DOHH2 (cell line): ENCODE measurements at regions not wholly inside any gene's neighbourhood (a gene's known extent, or its start where the extent isn't known, plus 50 kb on each side); places are given as distances from the start of the nearest gene placed in this dataset.

Source experiments
- H3F3A ChIP-seq: fragments of 200-600 bp; sonication (generic), shearing (Covaris generic); 2 replicates; pipeline ENCODE4 v1.6.0; 2016; ENCODE audit warnings: antibody characterized with exemption, mild to moderate bottlenecking; ENCODE audit not compliant: control insufficient read depth, insufficient read depth
- H3K27ac ChIP-seq: fragments of 200-600 bp; sonication (generic); 2 replicates; pipeline ENCODE4 v1.5.1; 2014; ENCODE audit warnings: low read depth, mild to moderate bottlenecking, low read length, moderate library complexity
- H3K27me3 ChIP-seq: fragments of 200-600 bp; sonication (generic); 2 replicates; pipeline ENCODE4 v1.6.1; 2014; ENCODE audit warnings: mild to moderate bottlenecking, low read length, mixed read lengths; ENCODE audit not compliant: control insufficient read depth
- H3K36me3 ChIP-seq: fragments of 200-600 bp; sonication (generic); 2 replicates; pipeline ENCODE4 v1.6.1; 2014; ENCODE audit warnings: mild to moderate bottlenecking, low read length, moderate library complexity, mixed read lengths; ENCODE audit not compliant: control insufficient read depth
- H3K4me1 ChIP-seq: fragments of 200-600 bp; sonication (generic); 2 replicates; pipeline ENCODE4 v1.6.1; 2014; ENCODE audit warnings: mild to moderate bottlenecking, low read length, mixed read lengths; ENCODE audit not compliant: control insufficient read depth
- H3K4me2 ChIP-seq: fragments of 200-600 bp; sonication (generic); 2 replicates; pipeline ENCODE4 v1.6.0; 2014; ENCODE audit warnings: mild to moderate bottlenecking, low read length, moderate library complexity
- H3K4me3 ChIP-seq: fragments of 200-600 bp; sonication (generic); 2 replicates; pipeline ENCODE4 v1.5.1; 2014; ENCODE audit warnings: mild to moderate bottlenecking, low read length, mixed read lengths
- H3K79me2 ChIP-seq: fragments of 200-600 bp; sonication (generic); 2 replicates; pipeline ENCODE4 v1.6.1; 2014; ENCODE audit warnings: mild to moderate bottlenecking, low read length, mixed read lengths; ENCODE audit not compliant: control insufficient read depth
- H3K9me2 ChIP-seq: fragments of 200-600 bp; sonication (generic); replicated peaks from 2 replicates; pipeline ENCODE4 v1.6.1; 2014; ENCODE audit warnings: mild to moderate bottlenecking, low read length, mixed read lengths; ENCODE audit not compliant: control insufficient read depth
- H3K9me3 ChIP-seq: fragments of 200-600 bp; sonication (generic); 2 replicates; pipeline ENCODE4 v1.6.1; 2014; ENCODE audit warnings: antibody characterized with exemption, low read length, mixed read lengths; ENCODE audit not compliant: control insufficient read depth, insufficient read depth
- H4K20me1 ChIP-seq: fragments of 200-600 bp; sonication (generic); 2 replicates; pipeline ENCODE4 v1.6.0; 2014; ENCODE audit warnings: low read depth, mild to moderate bottlenecking, antibody characterized with exemption, low read length, moderate library complexity; ENCODE audit not compliant: control insufficient read depth, insufficient read depth
- EZH2phosphoT487 ChIP-seq: fragments of 200-600 bp; sonication (generic); IDR thresholded peaks from 2 replicates; pipeline ENCODE4 v1.6.1; 2017; ENCODE audit warnings: borderline replicate concordance, mild to moderate bottlenecking, antibody characterized with exemption, low read length, moderate library complexity, mixed read lengths
- TF ChIP-seq, protein P1 (sequence below): fragments of 200-600 bp; sonication (generic); IDR thresholded peaks from one replicate; pipeline ENCODE4 v1.5.1; 2014; ENCODE audit warnings: antibody characterized with exemption, mild to moderate bottlenecking, low read depth, low read length; ENCODE audit not compliant: poor library complexity, severe bottlenecking

- Histone ChIP-seq H3K4me1 (peaks cover 14% of the 10 kb centered on the region), H3K79me2 (no peaks in the 10 kb centered on the region), H4K20me1 (no peaks in the 10 kb centered on the region), H3K4me2 (no peak overlapping the region), H3K36me3 (peaks cover 8% of the 10 kb centered on the region; the same call in 1 of the 2 replicates), H3K27ac (no peak overlapping the region), H3F3A (no peaks in the 10 kb centered on the region), H3K9me3 (peaks cover 5% of the 10 kb centered on the region; the same call in 1 of the 2 replicates), H3K27me3 (no peaks in the 10 kb centered on the region), H3K9me2 (no peaks in the 10 kb centered on the region), H3K4me3 (no peak overlapping the region)
- no peak for TF ChIP-seq EZH2phosphoT487
- TF ChIP-seq, protein P1, sequence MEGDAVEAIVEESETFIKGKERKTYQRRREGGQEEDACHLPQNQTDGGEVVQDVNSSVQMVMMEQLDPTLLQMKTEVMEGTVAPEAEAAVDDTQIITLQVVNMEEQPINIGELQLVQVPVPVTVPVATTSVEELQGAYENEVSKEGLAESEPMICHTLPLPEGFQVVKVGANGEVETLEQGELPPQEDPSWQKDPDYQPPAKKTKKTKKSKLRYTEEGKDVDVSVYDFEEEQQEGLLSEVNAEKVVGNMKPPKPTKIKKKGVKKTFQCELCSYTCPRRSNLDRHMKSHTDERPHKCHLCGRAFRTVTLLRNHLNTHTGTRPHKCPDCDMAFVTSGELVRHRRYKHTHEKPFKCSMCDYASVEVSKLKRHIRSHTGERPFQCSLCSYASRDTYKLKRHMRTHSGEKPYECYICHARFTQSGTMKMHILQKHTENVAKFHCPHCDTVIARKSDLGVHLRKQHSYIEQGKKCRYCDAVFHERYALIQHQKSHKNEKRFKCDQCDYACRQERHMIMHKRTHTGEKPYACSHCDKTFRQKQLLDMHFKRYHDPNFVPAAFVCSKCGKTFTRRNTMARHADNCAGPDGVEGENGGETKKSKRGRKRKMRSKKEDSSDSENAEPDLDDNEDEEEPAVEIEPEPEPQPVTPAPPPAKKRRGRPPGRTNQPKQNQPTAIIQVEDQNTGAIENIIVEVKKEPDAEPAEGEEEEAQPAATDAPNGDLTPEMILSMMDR: no peak
Measured at GRCh38 chr3:102083473-102083872, 234.2 kb downstream of the NFKBIZ start.

- H3K4me2 ChIP-seq: no peak overlapping the region
- no peaks in the 10 kb centered on the region for H4K20me1 ChIP-seq
- H3K9me2 ChIP-seq: no peaks in the 10 kb centered on the region
- peaks cover 5% of the 10 kb centered on the region; the same call in 1 of the 2 replicates for H3K9me3 ChIP-seq
- no peaks in the 10 kb centered on the region for H3K27me3 ChIP-seq
- H3F3A ChIP-seq: no peaks in the 10 kb centered on the region
- peaks cover 9% of the 10 kb centered on the region for H3K4me1 ChIP-seq
- TF ChIP-seq, protein P1: no peak
- TF ChIP-seq EZH2phosphoT487: no peak
- peaks cover 3% of the 10 kb centered on the region; the same call in 1 of the 2 replicates for H3K36me3 ChIP-seq
- H3K79me2 ChIP-seq: no peaks in the 10 kb centered on the region
- H3K27ac ChIP-seq: no peak overlapping the region
- H3K4me3 ChIP-seq: no peak overlapping the region
Measured at GRCh38 chr3:102084006-102084405, 234.7 kb downstream of the NFKBIZ start.

DNA sequence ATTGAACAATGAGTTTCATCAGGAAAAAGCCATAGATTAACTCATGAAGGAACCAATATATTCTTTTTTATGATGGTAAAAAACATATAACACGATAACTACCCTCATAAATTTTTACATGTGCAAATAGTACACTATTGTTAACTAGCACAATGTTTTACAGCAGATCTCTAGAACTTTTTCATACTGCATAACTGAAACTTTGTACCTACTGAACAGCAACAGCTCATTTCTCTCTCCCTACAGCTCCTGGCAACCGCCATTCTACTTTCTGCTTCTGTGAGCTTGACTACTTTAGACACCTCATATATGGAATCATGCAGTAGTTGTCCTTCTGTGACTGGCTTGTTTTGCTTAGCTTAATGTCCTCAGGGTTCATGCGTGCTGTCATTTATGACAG lies 235.4 kb downstream of the NFKBIZ start:
- H3F3A ChIP-seq: no peaks in the 10 kb centered on the region
- no peaks in the 10 kb centered on the region for H3K27me3 ChIP-seq
- no peaks in the 10 kb centered on the region for H3K79me2 ChIP-seq
- H3K36me3 ChIP-seq: no peaks in the 10 kb centered on the region
- H3K4me1 ChIP-seq: peaks cover 2% of the 10 kb centered on the region
- H3K4me2 ChIP-seq: no peak overlapping the region
- H3K27ac ChIP-seq: no peak overlapping the region
- no peak overlapping the region for H3K4me3 ChIP-seq
- H3K9me3 ChIP-seq: peaks cover 4% of the 10 kb centered on the region; the same call in 1 of the 2 replicates
- H3K9me2 ChIP-seq: no peaks in the 10 kb centered on the region
- TF ChIP-seq, protein P1: no peak
- TF ChIP-seq EZH2phosphoT487: no peak
- no peaks in the 10 kb centered on the region for H4K20me1 ChIP-seq
